ENCODE measurements at regions not wholly inside any gene's neighbourhood (a gene's known extent, or its start where the extent isn't known, plus 50 kb on each side); places are given as distances from the start of the nearest gene placed in this dataset.
"Not testable (repeated sequence)": the region's sequence is repeated elsewhere in the genome, so short reads cannot be mapped to it uniquely, and the experiment has no call there.

DNA sequence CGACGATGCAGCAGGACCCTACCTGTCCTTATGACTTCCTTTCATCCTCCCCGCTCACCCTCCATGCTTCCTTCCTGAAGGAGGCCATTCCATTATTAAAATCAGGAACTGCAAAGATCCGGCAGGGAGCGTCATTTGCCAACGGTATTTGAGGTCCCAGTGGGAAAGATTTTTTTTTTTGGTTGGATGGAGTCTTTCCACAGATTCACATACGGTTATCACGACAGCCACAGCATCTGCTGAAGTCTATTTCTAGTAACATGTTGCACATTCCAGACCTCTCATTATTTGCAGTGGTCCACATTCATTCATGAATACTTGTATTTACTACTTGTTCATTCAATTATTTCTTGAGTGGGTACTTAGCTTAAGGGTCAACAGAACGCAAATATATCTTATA is 94.7 kb upstream of the LYZL2 start:
- no peak for TF ChIP-seq ZFX (IDR thresholded peaks at IDR 0.05; ENCODE audit: borderline replicate concordance)
- TF ChIP-seq, protein P1, sequence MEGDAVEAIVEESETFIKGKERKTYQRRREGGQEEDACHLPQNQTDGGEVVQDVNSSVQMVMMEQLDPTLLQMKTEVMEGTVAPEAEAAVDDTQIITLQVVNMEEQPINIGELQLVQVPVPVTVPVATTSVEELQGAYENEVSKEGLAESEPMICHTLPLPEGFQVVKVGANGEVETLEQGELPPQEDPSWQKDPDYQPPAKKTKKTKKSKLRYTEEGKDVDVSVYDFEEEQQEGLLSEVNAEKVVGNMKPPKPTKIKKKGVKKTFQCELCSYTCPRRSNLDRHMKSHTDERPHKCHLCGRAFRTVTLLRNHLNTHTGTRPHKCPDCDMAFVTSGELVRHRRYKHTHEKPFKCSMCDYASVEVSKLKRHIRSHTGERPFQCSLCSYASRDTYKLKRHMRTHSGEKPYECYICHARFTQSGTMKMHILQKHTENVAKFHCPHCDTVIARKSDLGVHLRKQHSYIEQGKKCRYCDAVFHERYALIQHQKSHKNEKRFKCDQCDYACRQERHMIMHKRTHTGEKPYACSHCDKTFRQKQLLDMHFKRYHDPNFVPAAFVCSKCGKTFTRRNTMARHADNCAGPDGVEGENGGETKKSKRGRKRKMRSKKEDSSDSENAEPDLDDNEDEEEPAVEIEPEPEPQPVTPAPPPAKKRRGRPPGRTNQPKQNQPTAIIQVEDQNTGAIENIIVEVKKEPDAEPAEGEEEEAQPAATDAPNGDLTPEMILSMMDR (IDR thresholded peaks at IDR 0.05) = no peak
- no peak overlapping the region for H3K27ac ChIP-seq

DNA sequence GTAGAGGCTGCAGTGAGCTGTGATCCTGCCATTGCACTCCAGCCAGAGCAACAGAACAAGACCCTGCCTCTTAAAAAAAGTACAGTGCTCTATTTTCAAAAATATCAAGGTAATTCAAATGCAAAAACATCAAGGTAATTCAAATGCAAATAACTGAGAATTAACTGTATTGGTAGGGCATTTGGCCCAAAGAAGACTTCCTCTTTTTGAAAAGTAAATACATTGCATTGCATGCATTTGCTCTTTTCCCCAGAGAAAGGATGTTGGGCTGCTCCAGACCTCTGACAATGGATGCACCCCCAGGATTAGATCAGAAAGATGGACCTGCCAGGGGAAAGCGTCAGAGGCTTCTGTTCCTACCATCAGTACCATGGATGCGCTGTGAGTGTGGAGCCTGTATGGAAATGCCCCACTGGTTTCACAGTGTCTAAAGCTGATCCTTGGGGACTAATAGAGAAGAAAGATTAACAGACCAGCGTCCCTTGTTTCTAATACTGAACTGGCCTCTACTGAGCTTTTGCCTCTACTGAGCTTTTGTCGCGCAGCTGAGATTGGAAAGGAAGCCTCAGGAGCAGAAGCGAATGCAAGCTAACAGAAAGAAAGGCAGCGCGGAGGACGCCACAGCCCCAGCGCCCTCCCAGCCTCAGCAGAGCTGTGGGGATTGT is 93.5 kb upstream of the LYZL2 start:
- no peak overlapping the region for H3K27ac ChIP-seq
- TF ChIP-seq ZFX (IDR thresholded peaks at IDR 0.05; ENCODE audit: borderline replicate concordance) = no peak

DNA sequence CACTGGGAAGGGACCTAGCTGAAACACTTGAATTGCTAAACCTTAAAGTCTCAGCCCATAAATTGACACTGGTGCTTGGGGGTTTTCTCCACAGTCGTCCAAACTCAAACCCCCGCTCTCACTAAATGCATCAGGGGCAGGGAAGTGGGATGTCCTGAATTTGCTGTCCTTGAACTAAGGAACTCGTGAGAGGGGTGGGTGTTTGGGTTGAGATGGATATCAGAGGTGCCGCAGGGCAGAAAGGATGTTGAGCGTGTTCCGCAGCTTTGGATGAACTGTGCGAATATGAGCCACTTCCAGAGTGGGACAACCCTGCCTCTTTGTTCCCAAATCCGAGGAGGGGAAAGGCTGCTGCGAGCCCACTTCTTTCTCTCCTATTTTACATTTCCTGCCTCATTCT is 90.3 kb upstream of the LYZL2 start:
- no peak for TF ChIP-seq ZFX (IDR thresholded peaks at IDR 0.05; ENCODE audit: borderline replicate concordance)
- TF ChIP-seq, protein P1 (IDR thresholded peaks at IDR 0.05) = no peak
- no peak overlapping the region for H3K27ac ChIP-seq

- TF ChIP-seq ZFX (IDR thresholded peaks at IDR 0.05; ENCODE audit: borderline replicate concordance) = no peak
- TF ChIP-seq, protein P1 (IDR thresholded peaks at IDR 0.05) = no peak
- H3K27ac ChIP-seq = no peak overlapping the region
Measured at GRCh38 chr10:30709700-30710358, 80.3 kb upstream of the LYZL2 start.

GRCh38 chr10:30709229-30709628 is 79.7 kb upstream of the LYZL2 start:
- no peak for TF ChIP-seq ZFX (IDR thresholded peaks at IDR 0.05; ENCODE audit: borderline replicate concordance)
- TF ChIP-seq, protein P1 (IDR thresholded peaks at IDR 0.05) = no peak
- no peak overlapping the region for H3K27ac ChIP-seq

DNA sequence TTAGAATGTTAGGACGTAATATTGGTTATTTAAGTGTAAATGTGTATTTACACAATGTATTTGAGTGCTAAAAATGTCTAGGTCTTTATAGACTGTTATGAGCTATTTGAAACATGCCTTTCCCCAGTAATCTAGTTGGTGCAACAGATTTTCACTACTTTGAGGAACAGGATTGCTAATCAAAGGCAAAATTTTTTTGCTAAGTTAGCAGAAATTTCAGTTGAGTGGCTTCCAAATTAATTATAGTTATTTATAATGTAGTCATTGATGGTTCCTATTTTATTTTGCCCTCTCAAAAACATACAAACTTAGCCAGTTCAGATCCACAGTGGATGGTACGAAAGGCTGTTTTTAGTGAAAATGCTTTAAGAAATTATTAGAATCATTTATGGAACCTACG is 78.7 kb upstream of the LYZL2 start:
- no peak for TF ChIP-seq ZFX (IDR thresholded peaks at IDR 0.05; ENCODE audit: borderline replicate concordance)
- TF ChIP-seq, protein P1 (IDR thresholded peaks at IDR 0.05) = no peak
- H3K27ac ChIP-seq = no peak overlapping the region

DNA sequence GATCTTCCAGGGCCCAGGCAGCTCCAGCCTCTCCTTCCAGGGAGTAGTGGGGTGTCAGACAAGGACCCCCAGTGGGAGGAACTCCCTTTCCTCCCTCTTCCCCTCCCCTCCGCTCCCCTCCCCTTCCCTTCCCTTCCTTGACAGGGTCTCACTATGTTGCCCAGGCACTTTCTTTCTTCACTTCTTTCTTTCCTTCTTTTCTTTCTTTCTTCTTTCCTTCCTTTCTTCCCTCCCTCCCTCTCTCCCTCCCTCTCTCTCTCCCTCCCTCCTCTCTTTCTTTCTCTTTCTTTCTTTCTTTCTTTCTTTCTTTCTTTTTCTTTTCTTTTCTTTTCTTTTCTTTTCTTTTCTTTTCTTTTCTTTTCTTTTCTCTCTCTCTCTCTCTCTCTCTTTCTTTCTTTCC is 76.6 kb upstream of the LYZL2 start:
- H3K27ac ChIP-seq = not testable (repeated sequence)

GRCh38 chr10:30705625-30706149 is 76.1 kb upstream of the LYZL2 start:
- TF ChIP-seq, protein P1 (IDR thresholded peaks at IDR 0.05) = no peak
- TF ChIP-seq ZFX (IDR thresholded peaks at IDR 0.05; ENCODE audit: borderline replicate concordance) = no peak
- no peak overlapping the region for H3K27ac ChIP-seq
